DND-41 (cell line): ENCODE measurements at regions not wholly inside any gene's neighbourhood (a gene's known extent, or its start where the extent isn't known, plus 50 kb on each side); places are given as distances from the start of the nearest gene placed in this dataset.
"Not testable (repeated sequence)": the region's sequence is repeated elsewhere in the genome, so short reads cannot be mapped to it uniquely, and the experiment has no call there.

Experiments used
- ATAC-seq: fragments of 200-7000 bp; cut with Tn5 transposase; 3 replicates; pipeline ENCODE4 v1.9.1; 2021; ENCODE audit warnings: low read depth; ENCODE audit not compliant: insufficient read depth
- DNase-seq: peaks from one replicate; pipeline ENCODE4 v3.0.0-alpha.2; 2020
- H2AFZ ChIP-seq: 2 replicates; pipeline ENCODE4 v1.6.0; 2012; ENCODE audit warnings: low read depth, low read length
- H3K27ac ChIP-seq: 2 replicates; pipeline ENCODE4 v1.5.1; 2012; ENCODE audit warnings: low read length, inconsistent platforms
- H3K27me3 ChIP-seq: fragments of 200-600 bp; sonication (generic); 2 replicates; pipeline ENCODE4 v1.6.0; 2012; ENCODE audit warnings: low read length, mild to moderate bottlenecking, inconsistent platforms; ENCODE audit not compliant: insufficient read depth, poor library complexity
- H3K36me3 ChIP-seq: 2 replicates; pipeline ENCODE4 v1.5.1; 2012; ENCODE audit warnings: low read length, inconsistent platforms; ENCODE audit not compliant: insufficient read depth
- H3K4me1 ChIP-seq: 2 replicates; pipeline ENCODE4 v1.5.1; 2012; ENCODE audit warnings: mild to moderate bottlenecking, low read length; ENCODE audit not compliant: insufficient read depth
- H3K4me2 ChIP-seq: 2 replicates; pipeline ENCODE4 v1.6.0; 2012; ENCODE audit warnings: mild to moderate bottlenecking, moderate library complexity, low read length, inconsistent platforms; ENCODE audit not compliant: insufficient read depth
- H3K4me3 ChIP-seq, 2 experiments: fragments of 200-600 bp in 1 of 2; shearing (Covaris generic) in 1 of 2; 2 replicates each; pipeline ENCODE4 v1.5.1; 2012 to 2016; ENCODE audit warnings: inconsistent platforms in 2 of 2, low read length in 2 of 2, mild to moderate bottlenecking in 2 of 2, low read depth in 1 of 2, moderate library complexity in 1 of 2
- H3K79me2 ChIP-seq: 2 replicates; pipeline ENCODE4 v1.6.0; 2012; ENCODE audit warnings: low read length, inconsistent platforms; ENCODE audit not compliant: insufficient read depth
- H3K9ac ChIP-seq: 2 replicates; pipeline ENCODE4 v1.6.0; 2012; ENCODE audit warnings: low read depth, mild to moderate bottlenecking, inconsistent platforms, low read length, moderate library complexity
- H3K9me3 ChIP-seq: 2 replicates; pipeline ENCODE4 v1.5.1; 2012; ENCODE audit warnings: low read length, moderate library complexity, mild to moderate bottlenecking, inconsistent platforms; ENCODE audit not compliant: insufficient read depth, severe bottlenecking
- H4K20me1 ChIP-seq: 2 replicates; pipeline ENCODE4 v1.6.0; 2012; ENCODE audit warnings: low read length; ENCODE audit not compliant: insufficient read depth
- EZH2 ChIP-seq: IDR thresholded peaks from 3 replicates; pipeline ENCODE4 v1.6.1; 2012; ENCODE audit warnings: borderline replicate concordance, low read depth, mild to moderate bottlenecking, moderate library complexity, low read length, inconsistent platforms; ENCODE audit not compliant: severe bottlenecking
- TF ChIP-seq, protein P1 (sequence below): IDR thresholded peaks from 2 replicates; pipeline ENCODE4 v1.5.1; 2012; ENCODE audit warnings: borderline replicate concordance, low read length, moderate library complexity, mild to moderate bottlenecking; ENCODE audit not compliant: poor library complexity, severe bottlenecking; ENCODE audit errors: extremely low read depth

DNA sequence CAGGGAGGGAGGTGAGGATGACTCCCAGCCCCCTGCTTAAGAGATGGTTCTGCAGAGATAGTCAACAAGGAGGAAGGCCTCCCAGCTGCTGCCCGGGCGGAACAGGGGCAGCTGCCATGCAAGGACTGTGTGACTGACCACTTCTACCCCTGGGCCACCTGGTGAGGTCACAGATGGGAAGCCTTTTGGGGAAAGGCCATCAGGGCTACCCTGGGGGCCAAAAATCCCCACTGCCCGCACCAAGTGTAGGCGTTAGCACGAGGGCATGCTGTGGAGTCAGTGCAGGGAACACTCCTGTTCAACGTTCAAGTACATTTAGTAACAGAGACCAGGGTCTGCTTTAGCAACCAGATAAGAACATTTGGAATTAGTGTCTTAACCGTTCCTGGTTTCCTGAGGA, 372.9 kb downstream of the BRD1 start:
- H3K9ac ChIP-seq = no peak overlapping the region
- no peaks in the 10 kb centered on the region for H3K27me3 ChIP-seq
- H3K9me3 ChIP-seq = no peaks in the 10 kb centered on the region
- no peaks in the 10 kb centered on the region for H4K20me1 ChIP-seq
- H3K4me2 ChIP-seq = no peak overlapping the region
- no peak for ATAC-seq
- TF ChIP-seq EZH2 = no peak
- TF ChIP-seq, protein P1, sequence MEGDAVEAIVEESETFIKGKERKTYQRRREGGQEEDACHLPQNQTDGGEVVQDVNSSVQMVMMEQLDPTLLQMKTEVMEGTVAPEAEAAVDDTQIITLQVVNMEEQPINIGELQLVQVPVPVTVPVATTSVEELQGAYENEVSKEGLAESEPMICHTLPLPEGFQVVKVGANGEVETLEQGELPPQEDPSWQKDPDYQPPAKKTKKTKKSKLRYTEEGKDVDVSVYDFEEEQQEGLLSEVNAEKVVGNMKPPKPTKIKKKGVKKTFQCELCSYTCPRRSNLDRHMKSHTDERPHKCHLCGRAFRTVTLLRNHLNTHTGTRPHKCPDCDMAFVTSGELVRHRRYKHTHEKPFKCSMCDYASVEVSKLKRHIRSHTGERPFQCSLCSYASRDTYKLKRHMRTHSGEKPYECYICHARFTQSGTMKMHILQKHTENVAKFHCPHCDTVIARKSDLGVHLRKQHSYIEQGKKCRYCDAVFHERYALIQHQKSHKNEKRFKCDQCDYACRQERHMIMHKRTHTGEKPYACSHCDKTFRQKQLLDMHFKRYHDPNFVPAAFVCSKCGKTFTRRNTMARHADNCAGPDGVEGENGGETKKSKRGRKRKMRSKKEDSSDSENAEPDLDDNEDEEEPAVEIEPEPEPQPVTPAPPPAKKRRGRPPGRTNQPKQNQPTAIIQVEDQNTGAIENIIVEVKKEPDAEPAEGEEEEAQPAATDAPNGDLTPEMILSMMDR = no peak
- H3K36me3 ChIP-seq = no peaks in the 10 kb centered on the region
- H3K27ac ChIP-seq = no peak overlapping the region
- H3K79me2 ChIP-seq = no peaks in the 10 kb centered on the region
- DNase-seq = no peak
- H3K4me1 ChIP-seq = no peaks in the 10 kb centered on the region
- no peak overlapping the region for H3K4me3 ChIP-seq
- H2AFZ ChIP-seq = no peak overlapping the region

DNA sequence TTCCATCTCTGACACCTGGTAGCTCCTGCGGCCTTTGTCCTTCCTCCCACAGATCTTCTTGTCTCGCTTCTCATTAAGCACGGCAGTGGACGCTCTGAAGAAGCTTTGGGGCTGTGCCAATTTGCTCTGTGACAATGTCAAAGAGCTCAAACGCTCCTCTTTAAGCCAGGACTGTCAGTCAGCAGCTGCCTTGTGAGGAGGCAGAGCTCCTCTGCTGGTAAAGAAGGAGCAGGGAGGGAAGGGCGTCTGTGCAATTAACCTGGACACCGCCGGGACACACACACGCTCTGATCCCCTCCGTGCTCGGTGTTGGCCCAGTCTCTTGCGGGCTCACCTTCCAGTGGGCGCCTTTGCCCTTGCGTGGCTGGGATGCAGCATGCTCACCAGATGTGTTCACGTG, 373.9 kb downstream of the BRD1 start:
- Histone ChIP-seq H3K4me3 (no peak overlapping the region), H4K20me1 (no peaks in the 10 kb centered on the region), H3K9ac (no peak overlapping the region), H3K9me3 (no peaks in the 10 kb centered on the region), H3K27me3 (no peaks in the 10 kb centered on the region), H2AFZ (no peak overlapping the region), H3K4me1 (no peaks in the 10 kb centered on the region), H3K27ac (no peak overlapping the region), H3K4me2 (no peak overlapping the region), H3K36me3 (no peaks in the 10 kb centered on the region), H3K79me2 (no peaks in the 10 kb centered on the region)
- no peak for DNase-seq
- TF ChIP-seq EZH2 = no peak
- TF ChIP-seq, protein P1 = no peak
- no peak for ATAC-seq

DNA sequence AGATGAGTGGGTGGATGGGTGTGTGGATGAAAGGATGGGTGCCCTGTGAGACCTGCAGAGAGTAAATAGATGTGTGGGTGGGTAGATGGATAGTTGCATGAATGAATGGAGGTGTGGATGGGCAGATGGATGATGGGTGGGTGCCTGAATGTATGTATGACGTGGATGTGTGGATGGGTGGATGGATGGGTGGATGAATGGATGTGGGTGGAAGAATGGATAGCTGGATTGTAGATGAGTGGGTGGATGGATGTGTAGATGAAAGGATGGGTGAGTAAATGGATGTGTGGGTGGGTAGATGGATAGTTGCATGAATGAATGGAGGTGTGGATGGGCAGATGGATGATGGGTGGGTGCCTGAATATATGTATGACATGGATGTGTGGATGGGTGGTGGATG, 374.7 kb downstream of the BRD1 start:
- not testable (repeated sequence) for H2AFZ ChIP-seq, H3K4me3 ChIP-seq, H3K79me2 ChIP-seq, ATAC-seq, DNase-seq, H3K27me3 ChIP-seq, H3K9me3 ChIP-seq, H3K4me1 ChIP-seq, H3K27ac ChIP-seq, H3K9ac ChIP-seq, H3K36me3 ChIP-seq, H4K20me1 ChIP-seq, H3K4me2 ChIP-seq

DNA sequence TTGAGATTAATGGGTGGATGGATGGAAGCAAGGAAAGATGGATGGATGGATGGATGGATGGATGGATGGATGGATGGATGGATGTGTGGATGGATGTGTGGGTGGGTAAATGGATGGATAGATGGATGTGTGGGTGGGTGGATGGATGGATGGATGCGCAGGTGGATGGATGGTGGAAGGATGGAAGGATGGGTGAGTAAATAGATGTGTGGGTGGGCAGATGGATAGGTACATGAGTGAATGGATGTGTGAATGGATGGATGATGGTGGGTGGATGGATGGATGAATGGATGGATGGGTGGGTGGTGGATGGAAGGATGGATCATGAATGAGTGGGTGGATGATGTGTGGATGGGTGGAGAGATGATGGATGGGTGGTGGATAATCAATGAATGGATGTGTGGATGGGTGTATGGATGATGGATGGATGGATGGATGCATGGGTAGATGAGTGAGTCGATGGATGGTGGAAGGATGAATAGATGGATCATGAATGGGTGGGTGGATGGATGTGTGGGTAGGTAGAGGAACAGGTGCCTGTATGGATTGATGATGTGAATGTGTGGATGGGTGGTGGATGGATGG, 375.2 kb downstream of the BRD1 start:
- DNase-seq = no peak
- ATAC-seq = no peak
- H3K36me3 ChIP-seq = no peaks in the 10 kb centered on the region
- H3K4me2 ChIP-seq = no peak overlapping the region
- H2AFZ ChIP-seq = no peak overlapping the region
- H3K79me2 ChIP-seq = no peaks in the 10 kb centered on the region
- TF ChIP-seq, protein P1 = no peak
- no peak for TF ChIP-seq EZH2
- no peak overlapping the region for H3K9ac ChIP-seq
- no peaks in the 10 kb centered on the region for H3K9me3 ChIP-seq
- no peaks in the 10 kb centered on the region for H3K27me3 ChIP-seq
- no peaks in the 10 kb centered on the region for H3K4me1 ChIP-seq
- H3K27ac ChIP-seq = no peak overlapping the region
- no peak overlapping the region for H3K4me3 ChIP-seq
- H4K20me1 ChIP-seq = no peaks in the 10 kb centered on the region
